Activated T-cell treated with anti-CD3 and anti-CD28 coated beads, Interleukin-2, amount 50 U/mL, for 48 hours (primary cell): ENCODE measurements at regions not wholly inside any gene's neighbourhood (a gene's known extent, or its start where the extent isn't known, plus 50 kb on each side); places are given as distances from the start of the nearest gene placed in this dataset.
"Not testable (repeated sequence)": the region's sequence is repeated elsewhere in the genome, so short reads cannot be mapped to it uniquely, and the experiment has no call there.

ENCODE experiments used
- DNase-seq, 2 experiments: peaks; one replicate each; pipeline ENCODE4 v3.0.0-alpha.2; 2020

DNA sequence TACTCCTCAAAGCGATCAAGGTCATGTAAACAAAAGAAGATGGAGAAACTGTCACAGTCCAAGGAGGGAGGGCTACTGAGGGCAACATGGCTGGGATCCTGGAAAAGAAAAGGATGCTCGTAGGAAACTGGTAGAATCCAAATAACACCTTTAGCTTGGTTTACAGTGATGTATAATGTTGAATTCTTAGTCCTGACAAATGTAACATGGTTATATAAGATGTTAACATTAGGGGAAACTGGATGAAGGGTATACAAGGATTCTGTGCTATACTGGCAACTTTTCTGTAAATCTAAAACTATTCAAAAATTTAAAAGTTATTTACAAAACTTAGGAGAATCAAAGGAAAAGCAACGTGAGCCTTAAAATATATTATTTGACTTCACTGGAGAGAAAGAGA lies 257.0 kb downstream of the TTC32 start:
- no peak for DNase-seq

DNA sequence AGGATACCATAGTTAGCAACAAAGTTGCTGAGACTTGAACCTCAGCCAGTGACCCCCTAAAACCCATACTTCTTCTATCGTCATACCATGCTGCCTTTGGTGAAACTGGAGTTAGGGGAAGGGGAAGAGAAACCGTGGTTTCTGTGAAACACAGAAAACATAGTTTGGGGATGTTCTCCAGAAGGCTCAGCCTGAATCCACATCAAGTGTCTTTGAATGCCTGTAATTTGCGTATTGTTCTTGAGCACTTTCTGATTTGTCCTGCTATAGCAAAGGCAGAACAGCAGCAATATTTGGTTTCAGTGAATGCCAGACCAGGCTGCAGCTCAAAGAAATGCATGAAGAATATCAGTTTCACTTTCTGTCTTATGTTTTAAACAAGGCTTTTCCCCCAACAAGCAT lies 258.7 kb downstream of the TTC32 start:
- DNase-seq = no peak

DNA sequence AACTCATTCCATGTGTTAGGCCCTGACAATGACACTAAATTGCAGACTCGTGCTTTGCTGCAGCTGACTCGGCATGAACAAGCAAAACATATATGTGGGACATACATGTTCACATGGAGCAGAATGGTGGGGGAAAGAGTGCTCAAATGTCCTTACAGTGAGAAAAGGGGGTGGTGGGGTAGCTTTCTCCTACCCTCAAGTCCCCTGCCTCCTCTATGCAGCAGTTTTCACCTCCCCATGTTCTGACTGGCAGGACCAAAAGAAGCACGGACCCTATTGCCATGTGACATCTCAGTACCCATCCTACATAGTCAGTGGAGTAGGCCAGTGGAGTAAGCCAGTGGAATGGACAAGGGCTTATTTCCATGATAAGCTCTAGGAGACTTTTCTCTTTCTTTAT lies 259.3 kb downstream of the TTC32 start:
- no peak for DNase-seq

DNA sequence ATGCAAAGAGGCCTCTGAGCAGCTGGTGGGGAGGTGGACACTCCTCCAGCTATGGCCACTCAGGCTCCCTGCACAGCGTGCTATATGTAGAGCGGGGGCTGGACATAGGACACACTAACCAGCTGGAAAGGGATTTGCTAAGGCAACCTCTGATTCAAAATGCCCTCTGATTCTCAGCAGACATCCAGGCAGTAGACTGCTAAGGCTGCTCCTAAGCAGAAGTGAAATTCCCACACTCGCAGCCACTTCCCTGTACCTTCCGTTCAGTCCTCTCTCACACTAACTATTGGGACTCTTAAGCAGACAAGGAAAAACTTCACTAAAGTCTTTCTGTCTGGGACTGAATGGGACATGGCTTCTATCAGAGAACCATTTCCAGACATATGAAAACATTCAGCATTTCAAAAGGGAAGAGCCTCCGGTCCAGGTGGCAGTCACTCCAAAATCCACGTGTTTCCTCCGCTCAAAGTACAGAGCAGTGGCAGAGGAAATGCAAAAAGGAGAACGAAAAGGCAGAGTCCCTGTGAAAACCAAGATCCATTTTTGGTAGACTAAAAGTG lies 265.8 kb downstream of the TTC32 start:
- no peak for DNase-seq

DNA sequence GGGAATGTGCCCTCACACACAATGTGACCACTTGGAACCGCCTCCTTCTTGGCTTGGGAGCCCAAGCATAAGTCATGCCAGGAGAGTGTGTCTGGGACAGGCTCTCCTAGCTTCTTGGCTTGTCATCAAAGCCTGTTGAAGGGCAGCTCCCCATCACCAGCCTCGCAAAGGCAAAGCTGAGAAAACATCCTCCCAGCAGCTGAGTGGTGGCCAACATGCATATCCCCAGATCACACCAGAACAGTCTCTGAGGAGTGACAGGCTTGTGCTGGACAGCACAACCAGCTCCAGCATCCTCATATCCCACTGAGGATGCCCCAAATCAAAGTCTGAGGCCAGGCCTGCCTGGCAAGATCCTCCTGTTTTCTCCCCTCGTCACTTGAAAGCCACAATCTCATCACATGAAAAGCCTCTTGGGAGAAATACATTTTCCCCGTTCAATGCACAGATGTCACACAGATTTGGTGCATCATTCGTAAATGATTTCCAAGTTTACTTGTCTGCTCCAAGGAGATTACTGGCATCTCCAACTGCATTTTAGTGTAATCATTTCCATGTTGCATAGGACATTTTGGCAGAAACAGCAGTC lies 269.3 kb downstream of the TTC32 start:
- DNase-seq = no peak

DNA sequence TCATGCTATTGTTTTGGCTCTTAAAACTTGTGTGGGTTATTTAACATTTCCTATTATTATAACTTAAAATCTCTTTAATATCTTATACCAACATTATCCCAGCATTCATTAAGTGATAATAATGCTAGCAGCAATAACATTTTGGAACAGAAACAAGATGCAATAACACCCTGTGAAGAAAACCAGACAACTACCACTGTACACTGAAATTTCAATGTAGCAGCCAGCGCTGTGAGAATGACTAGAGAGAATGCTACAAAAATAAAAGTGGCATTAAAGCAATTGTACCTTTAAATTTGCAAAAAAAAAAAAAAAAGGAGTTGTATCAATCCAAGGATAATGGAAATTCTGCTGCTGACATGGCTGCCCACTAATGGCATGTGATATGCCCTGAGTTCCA lies 269.9 kb downstream of the TTC32 start:
- no peak for DNase-seq

DNA sequence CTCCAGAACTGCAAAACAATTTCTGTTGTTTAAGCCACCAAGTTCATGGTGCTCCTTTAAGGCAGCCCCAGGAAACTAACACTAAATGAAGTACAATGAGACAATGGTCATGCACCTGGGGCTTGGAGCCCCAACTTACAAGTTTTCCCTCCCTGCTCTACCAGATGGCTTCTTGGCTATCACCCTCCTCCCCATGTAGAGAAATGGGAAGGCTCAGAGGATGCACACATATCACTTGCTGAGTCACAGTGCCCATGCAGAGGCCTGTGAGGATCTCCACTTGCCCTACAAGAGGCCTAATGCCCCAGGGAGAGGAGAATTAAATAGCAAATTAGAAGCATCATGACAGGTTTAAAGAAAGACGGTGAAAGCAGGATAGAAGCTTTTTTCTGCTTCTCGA lies 270.9 kb downstream of the TTC32 start:
- DNase-seq = no peak

DNA sequence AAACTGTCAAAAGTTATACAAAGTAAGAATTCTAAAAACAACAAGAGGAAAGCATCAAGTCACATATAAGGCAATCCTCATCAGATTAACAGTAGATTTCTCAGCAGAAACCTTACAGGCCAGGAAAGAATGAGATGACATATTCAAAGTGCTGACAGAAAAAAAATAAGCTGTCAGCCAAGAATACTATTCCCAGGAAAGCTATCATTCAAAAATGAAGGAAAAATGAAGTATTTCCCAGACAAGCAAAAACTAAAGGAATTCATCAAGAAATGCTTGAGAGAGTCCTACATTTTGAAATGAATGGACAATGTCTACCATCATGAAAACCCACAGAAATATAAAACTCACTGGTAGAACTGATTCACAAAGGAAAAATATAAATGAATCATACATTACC lies 268.9 kb upstream of the OSR1 start:
- no peak for DNase-seq

DNA sequence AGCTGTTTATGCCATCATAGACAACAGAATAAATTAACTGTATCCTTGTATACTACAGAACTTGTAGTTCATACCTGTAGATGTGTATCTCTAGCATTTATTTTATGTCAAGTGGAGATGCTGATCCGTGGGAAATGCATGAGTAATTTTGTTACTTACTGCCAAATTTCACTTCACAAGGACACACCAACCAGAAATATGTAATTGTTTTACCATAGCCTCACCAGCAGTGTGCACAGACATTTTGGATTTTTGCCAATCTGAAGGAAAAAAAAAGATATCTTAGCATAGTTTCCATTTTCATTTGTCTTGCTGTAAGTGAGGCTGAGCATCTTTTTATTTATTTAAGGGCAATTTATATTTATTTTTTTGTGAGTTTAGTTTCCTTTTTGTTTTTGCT lies 265.1 kb upstream of the OSR1 start:
- no peak for DNase-seq

DNA sequence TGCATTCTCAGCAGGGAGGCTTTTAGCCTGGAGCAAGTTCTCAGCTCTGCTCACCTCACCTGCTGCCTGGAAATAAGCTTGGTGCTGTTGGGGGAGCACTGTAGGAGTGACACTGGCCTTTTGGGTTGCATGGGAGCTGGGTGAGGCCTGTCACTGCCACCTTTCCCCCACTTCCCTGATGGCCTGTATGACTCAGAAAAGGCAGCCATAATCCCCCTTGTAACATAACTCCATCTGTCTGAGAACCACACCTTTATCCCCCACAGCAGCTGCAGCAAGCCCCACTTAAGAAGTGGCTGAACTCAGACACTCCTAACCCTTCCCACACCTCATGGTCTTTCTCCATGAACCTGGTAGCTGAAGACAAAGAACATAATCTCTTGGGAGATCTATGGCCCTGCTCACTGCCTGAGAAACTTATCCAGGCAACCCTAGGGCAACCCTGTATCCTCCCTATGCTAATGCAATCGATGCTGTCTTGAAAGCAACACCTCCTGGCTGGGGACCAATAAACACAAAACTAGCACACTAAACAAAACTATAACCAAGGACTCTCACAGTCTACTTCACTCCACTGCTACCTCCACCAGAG lies 258.9 kb upstream of the OSR1 start:
- DNase-seq = no peak

DNA sequence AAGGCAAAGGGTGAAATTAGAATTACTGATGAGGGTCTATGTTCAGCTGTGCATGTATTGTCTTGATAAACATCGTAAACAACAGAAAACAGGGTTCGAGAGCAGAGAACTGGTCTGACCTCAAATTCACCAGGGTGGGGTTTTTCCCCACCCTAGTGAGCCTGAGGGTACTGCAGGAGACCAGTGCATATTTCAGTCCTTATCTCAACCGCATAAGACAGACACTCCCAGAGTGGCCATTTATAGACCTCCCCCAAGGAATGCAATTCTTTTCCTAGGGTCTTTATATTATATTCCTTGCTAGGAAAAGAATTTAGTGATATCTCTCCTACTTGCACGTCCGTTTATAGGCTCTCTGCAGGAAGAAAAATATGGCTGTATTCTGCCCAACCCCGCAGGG lies 257.0 kb upstream of the OSR1 start:
- not testable (repeated sequence) for DNase-seq

DNA sequence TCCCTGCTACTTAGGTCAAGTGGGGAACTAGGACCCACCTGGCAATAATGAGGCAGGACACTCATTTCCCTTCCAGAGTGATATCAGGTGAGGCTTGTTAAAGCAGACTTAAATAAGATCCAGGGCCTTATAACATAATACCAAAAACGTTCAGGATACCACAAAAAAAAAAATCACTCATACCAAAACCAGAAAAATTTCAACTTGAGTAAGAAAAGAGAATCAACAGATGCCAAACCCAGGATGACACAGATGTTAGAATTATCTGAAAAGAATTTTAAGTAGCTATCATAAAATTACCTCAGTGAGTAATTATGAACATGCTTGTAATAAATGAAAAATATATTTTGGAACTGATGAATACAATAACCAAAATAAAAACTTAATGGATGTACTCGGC lies 255.6 kb upstream of the OSR1 start:
- no peak for DNase-seq

DNA sequence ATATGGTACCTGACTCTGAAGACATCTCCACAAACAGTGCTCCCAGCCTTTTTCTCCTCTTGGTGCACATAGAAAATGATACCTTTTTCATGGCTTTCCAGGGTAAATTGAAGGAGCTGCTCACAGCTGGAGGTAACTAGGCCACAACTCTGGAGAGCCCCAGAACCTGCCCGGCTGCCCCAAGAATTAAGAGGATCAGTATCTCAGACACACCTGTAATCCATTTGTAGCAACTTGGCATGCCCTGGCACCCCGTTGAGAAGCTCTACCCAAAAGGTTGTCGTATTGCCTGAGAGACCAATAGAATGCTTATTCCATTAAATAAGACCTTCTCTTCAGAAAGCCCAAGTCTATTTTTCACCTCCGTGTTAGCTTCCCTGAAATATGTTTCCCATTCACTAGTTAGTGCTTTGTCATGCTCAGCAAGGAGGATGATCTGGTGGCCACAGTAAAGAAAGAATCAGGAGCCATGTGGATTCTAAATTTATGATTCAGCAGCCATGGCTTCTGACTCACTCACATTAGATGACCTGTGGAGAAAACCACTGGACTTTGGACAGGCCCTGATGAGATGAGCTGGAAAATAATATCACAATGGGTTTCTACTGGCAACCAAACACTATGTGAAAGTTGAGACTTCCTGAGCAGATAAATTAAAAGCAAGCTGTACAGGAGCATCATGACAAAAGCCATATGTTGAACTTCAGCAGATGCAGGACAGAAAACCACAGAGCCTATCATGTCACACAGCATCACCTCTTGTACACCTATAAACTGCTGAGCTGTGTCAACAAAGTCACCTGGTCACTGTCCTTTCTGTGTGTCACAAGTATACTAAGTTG lies 253.3 kb upstream of the OSR1 start:
- DNase-seq = no peak

DNA sequence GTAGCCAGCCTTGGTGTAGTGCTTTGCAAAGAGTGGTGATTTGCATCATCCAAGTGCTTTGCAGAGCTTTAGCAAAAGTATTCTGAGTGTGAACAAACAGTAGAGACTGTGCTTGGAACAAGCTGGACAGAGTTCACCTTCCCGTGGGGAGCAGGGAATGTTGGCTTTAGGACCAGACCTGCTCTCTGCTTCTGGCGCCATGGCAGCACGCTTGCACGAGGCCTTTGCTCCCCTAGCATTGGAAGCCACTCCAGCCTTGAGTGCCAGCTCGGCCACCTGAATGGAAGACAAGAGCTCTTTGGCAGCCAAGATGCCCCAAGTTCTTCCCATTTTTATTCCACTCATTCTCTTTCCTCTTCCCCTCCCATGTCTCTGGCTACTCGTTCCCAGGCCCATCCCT lies 250.8 kb upstream of the OSR1 start:
- DNase-seq = no peak

DNA sequence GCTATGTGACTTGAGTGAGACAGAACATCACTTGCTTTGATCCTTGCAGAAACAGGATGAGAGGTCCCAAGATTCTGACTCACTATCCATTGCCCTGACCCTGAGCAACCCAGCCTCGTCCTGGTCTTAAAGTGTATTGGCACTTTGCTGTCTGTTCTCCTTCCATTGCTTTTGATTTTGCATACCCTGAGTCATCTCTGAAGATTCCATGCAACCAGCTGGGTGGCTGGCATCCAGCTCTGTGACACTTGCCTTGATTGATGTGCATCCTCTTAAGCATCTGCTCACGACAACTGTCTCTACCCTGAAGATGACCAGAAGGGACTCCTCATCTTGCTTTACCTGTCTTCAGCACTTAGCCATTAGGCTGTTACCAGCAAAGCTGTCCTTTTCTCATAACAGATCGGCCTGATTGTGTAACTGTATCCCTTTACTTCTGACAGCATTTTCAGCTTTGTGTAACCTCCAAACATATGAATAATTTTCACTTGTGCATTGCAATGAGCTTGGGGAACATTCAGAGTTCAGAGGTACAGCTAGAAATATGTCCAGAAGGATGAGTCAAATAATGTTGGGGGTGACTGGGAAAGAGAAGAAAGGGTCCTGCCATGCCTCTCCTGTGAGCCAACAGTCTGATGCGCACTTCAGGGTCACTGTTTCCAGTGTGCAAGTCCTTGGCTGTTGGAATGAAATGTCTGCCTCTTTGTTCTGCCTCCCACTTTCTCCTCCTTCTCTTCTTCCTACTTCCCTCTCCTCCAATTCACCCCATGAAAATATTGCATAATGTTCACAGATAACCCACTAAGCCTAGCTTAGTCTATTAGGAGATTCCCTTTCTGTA lies 249.7 kb upstream of the OSR1 start:
- DNase-seq = no peak

DNA sequence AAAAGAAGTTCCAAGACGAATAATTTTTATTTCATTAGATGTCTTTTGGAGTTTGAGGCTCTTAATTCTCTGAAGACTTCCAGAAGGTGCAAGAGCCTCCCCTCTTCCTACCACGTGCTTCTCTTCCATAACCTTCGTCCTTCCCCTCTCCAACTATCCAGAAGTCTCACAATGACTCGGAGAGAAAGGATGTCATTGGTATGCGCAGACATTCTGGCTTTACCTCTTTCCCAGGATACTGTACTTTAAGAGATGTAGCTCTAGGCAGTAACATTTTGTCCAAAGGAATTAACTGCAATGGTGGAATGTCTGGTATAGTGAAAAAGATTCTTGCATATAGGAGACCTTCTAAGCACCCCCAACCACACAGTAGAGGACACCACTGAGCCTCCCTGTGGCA lies 249.0 kb upstream of the OSR1 start:
- DNase-seq = no peak

DNA sequence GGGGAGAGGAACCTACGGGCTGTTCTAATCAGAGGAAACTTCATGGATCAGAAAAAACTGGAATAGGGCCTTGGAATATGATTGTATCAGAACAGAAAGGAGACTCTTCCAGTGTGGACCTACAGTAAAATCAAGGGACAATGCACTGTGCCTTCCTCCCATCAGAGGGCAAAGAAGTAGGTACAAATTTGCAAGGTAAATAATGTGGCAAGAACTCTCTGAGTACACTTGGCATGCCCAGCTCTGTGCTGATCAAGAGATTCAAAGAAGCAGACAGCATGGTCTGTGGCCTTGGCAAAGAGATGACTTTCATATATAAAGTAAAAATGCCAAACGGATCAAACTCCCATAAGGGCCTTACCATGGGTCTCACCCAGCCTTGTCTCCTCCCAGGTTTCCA lies 242.6 kb upstream of the OSR1 start:
- no peak for DNase-seq

DNA sequence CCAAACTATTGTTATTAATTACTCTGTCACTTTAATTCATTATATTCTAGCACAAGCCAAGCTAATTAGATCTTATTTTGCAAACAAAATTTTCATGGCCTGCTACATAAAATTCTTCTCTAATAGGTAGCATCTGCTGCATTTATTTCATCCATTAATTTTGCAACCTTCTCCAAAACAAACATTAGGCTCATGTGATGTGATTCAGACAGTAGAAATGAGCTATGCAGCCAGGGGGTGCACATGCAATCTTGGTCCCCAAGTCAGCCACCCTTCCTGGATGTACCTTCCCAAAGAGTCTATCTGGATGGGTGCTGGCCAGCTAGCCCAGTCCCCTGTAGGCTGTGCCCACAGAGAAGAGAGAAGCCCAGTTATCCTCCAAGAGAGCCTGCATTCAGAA lies 242.1 kb upstream of the OSR1 start:
- no peak for DNase-seq

DNA sequence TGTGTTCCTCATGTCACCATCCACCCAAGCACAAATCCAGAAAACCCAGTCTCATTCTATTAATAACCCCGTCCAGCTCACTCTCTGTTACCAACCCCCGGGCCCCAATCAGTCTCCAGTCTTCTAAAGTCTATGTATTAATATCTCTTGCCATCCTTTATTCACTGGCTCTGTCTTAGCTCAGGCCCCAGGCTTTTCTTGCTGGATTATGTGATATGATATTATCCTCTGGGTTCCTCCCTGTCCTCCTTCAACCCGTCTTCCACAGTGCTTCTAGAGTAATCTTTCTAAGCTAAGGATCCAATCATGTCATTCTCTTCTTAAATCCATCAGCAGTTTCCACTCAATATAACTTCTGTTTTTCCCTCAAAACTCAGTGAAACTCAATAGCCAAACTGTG lies 240.5 kb upstream of the OSR1 start:
- DNase-seq = no peak

DNA sequence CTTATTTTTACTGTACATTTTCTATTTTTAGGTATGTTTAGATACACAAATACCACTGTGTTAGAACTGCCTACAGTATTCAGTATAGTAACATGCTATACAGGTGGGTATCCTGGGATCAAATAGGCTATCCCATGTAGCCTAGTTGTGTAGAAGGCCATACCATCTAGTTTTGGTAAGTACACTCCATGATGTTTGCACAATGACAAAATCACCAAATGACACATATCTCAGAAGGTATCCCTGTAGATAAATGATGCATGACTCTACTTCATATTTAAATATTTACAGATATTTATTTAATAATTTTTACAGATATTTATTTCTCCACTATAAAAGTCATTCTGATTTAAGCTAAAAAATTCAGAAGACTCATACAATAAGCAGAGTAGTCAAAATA lies 233.8 kb upstream of the OSR1 start:
- no peak for DNase-seq

DNA sequence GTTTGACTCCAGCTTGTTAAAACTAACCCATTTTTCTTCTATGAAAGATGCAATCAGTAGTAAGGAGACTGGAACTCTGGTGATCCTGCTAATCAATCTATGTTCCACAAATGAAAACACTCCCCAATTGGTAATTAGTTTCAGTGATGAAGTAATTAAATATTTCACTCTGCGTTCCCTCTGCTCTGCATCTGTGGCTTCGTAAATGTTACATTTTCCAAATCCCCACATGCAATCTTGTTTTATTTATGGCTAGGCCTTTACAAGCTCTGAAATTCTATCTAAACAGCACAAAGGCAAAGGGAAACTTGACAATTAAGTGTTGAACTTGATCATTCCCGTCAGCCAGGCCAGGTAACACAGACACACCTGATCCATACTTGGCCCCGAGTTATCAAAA lies 231.4 kb upstream of the OSR1 start:
- DNase-seq = no peak

DNA sequence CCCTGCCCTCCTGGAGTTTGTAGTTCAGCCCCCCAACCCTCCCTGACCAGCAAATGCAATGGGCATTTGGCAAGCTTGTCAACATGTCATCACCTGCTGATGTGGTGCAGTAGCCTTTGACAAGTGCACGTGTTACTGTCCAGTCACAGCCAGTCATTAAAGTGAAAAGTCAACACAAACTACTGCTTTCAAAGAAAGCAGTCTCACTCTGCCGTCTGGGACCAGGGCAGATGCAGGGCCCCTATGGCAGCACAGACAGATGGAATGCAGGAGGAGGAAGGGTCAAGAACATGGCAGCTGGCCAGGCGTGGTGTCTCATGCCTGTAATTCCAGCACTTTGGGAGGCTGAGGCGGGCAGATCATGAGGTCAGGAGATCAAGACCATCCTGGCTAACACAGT lies 222.4 kb upstream of the OSR1 start:
- DNase-seq = no peak

DNA sequence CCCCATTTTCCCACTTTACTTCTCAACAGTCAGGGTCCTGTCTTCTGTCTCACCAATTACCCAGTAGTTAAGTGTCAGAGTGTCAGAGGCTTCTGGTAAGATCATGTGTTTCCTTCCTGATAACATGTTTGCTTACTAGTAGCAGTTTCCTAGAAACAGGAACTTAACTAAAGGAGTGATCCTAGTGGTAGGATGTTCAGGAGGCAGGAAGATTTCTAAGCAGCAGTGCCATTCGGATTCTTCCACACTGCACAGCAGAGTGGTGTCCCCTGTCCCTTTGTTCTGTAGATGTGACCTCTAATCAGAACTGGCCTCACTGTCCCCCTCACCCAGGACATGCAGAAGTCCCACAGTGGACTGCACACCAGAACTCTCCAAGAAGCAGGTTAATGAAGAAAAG lies 221.8 kb upstream of the OSR1 start:
- DNase-seq = no peak
